Stimulated activated CD4-positive, alpha-beta T cell treated with anti-CD3 and anti-CD28 coated beads, Interleukin-12 subunit alpha, Interleukin-12 subunit beta, amount 100 ng/mL, for 48 hours (primary cell): ENCODE measurements at regions not wholly inside any gene's neighbourhood (a gene's known extent, or its start where the extent isn't known, plus 50 kb on each side); places are given as distances from the start of the nearest gene placed in this dataset.

ENCODE experiments used
- DNase-seq, 3 donors: peaks; one replicate each; pipeline ENCODE4 v3.0.0-alpha.2; 2020; ENCODE audit warnings: low read depth in 2 of 3, low spot score in 1 of 3

- no peak for DNase-seq
Observed at GRCh38 chr5:104736073-104736472, 1173.5 kb upstream of the NUDT12 start.

- no peak for DNase-seq
Observed at GRCh38 chr5:104734046-104734445, 1171.5 kb upstream of the NUDT12 start.

- no peak for DNase-seq
Observed at GRCh38 chr5:104733063-104733669, 1170.6 kb upstream of the NUDT12 start.

GRCh38 chr5:104731331-104731730 lies 1168.7 kb upstream of the NUDT12 start:
- DNase-seq: no peak

GRCh38 chr5:104708027-104708426 lies 1145.4 kb upstream of the NUDT12 start:
- no peak for DNase-seq

GRCh38 chr5:104706600-104706999 lies 1144.0 kb upstream of the NUDT12 start:
- DNase-seq: no peak

- no peak for DNase-seq
Observed at GRCh38 chr5:104702212-104702611, 1139.6 kb upstream of the NUDT12 start.

- DNase-seq: no peak
Observed at GRCh38 chr5:104699438-104699837, 1136.8 kb upstream of the NUDT12 start.

- no peak for DNase-seq
Observed at GRCh38 chr5:104661256-104661655, 1098.7 kb upstream of the NUDT12 start.

- no peak for DNase-seq
Observed at GRCh38 chr5:104659497-104659896, 1096.9 kb upstream of the NUDT12 start.

GRCh38 chr5:104652271-104652861 lies 1089.8 kb upstream of the NUDT12 start:
- no peak for DNase-seq

GRCh38 chr5:104650313-104651055 lies 1087.9 kb upstream of the NUDT12 start:
- no peak for DNase-seq

GRCh38 chr5:104646416-104646815 lies 1083.8 kb upstream of the NUDT12 start:
- DNase-seq: no peak

- no peak for DNase-seq
Observed at GRCh38 chr5:104643320-104643719, 1080.7 kb upstream of the NUDT12 start.

- DNase-seq: no peak
Observed at GRCh38 chr5:104635227-104635626, 1072.6 kb upstream of the NUDT12 start.

- no peak for DNase-seq
Observed at GRCh38 chr5:104628911-104629310, 1066.3 kb upstream of the NUDT12 start.

GRCh38 chr5:104626122-104626521 lies 1063.5 kb upstream of the NUDT12 start:
- no peak for DNase-seq

- DNase-seq: no peak
Observed at GRCh38 chr5:104612005-104612404, 1049.4 kb upstream of the NUDT12 start.

- no peak for DNase-seq
Observed at GRCh38 chr5:104611135-104611767, 1048.7 kb upstream of the NUDT12 start.

- DNase-seq: no peak
Observed at GRCh38 chr5:104606258-104606829, 1043.8 kb upstream of the NUDT12 start.

- no peak for DNase-seq
Observed at GRCh38 chr5:104599726-104600125, 1037.1 kb upstream of the NUDT12 start.

GRCh38 chr5:104598285-104598684 lies 1035.7 kb upstream of the NUDT12 start:
- DNase-seq: no peak
